Skeletal muscle satellite cell (primary cell): ENCODE measurements at regions not wholly inside any gene's neighbourhood (a gene's known extent, or its start where the extent isn't known, plus 50 kb on each side); places are given as distances from the start of the nearest gene placed in this dataset.
"Not testable (repeated sequence)": the region's sequence is repeated elsewhere in the genome, so short reads cannot be mapped to it uniquely, and the experiment has no call there.

Source experiments
- H3K27me3 ChIP-seq: 2 replicates; pipeline ENCODE4 v1.7.0; 2013; ENCODE audit warnings: low read length; ENCODE audit not compliant: control insufficient read depth, insufficient read depth
- H3K36me3 ChIP-seq: 2 replicates; pipeline ENCODE4 v1.7.0; 2013; ENCODE audit warnings: mild to moderate bottlenecking, control low read depth, low read length; ENCODE audit not compliant: insufficient read depth
- H3K4me1 ChIP-seq: 2 replicates; pipeline ENCODE4 v1.7.0; 2013; ENCODE audit warnings: low read length; ENCODE audit not compliant: control insufficient read depth, insufficient read depth
- H3K4me2 ChIP-seq: 2 replicates; pipeline ENCODE4 v1.7.0; 2013; ENCODE audit warnings: mild to moderate bottlenecking, low read length
- H3K4me3 ChIP-seq: 2 replicates; pipeline ENCODE4 v1.7.0; 2013; ENCODE audit warnings: low read length
- H3K9ac ChIP-seq: 2 replicates; pipeline ENCODE4 v1.7.0; 2013; ENCODE audit warnings: mild to moderate bottlenecking, low read depth, low read length, moderate library complexity
- H3K9me3 ChIP-seq: replicated peaks from 2 replicates; pipeline ENCODE4 v1.7.0; 2013; ENCODE audit warnings: mild to moderate bottlenecking, control low read depth, low read length

GRCh38 chr18:76307293-76307690 is 187.8 kb downstream of the ZNF516 start:
- Histone ChIP-seq H3K4me2 (no peak overlapping the region), H3K36me3 (no peaks in the 10 kb centered on the region), H3K27me3 (peaks cover 6% of the 10 kb centered on the region), H3K9ac (no peak overlapping the region), H3K4me1 (no peaks in the 10 kb centered on the region), H3K4me3 (no peak overlapping the region), H3K9me3 (no peaks in the 10 kb centered on the region)

- Histone ChIP-seq H3K4me2 (no peak overlapping the region), H3K4me1 (no peaks in the 10 kb centered on the region), H3K36me3 (no peaks in the 10 kb centered on the region), H3K27me3 (peaks cover 8% of the 10 kb centered on the region), H3K9me3 (no peaks in the 10 kb centered on the region), H3K9ac (no peak overlapping the region), H3K4me3 (no peak overlapping the region)
Observed at GRCh38 chr18:76306685-76307292, 188.3 kb downstream of the ZNF516 start.

GRCh38 chr18:76285866-76286265 is 209.2 kb downstream of the ZNF516 start:
- Histone ChIP-seq H3K36me3 (no peaks in the 10 kb centered on the region), H3K27me3 (peaks cover 5% of the 10 kb centered on the region), H3K9me3 (no peaks in the 10 kb centered on the region), H3K4me2 (no peak overlapping the region), H3K4me3 (no peak overlapping the region), H3K4me1 (no peaks in the 10 kb centered on the region), H3K9ac (no peak overlapping the region)

GRCh38 chr18:76281565-76281964 is 213.5 kb downstream of the ZNF516 start:
- H3K9me3 ChIP-seq, result no peaks in the 10 kb centered on the region
- no peak overlapping the region for H3K9ac ChIP-seq
- no peak overlapping the region for H3K4me2 ChIP-seq
- H3K4me3 ChIP-seq, result no peak overlapping the region
- no peaks in the 10 kb centered on the region for H3K4me1 ChIP-seq
- no peaks in the 10 kb centered on the region for H3K36me3 ChIP-seq
- peaks cover 6% of the 10 kb centered on the region for H3K27me3 ChIP-seq

- Histone ChIP-seq H3K27me3 (peaks cover 13% of the 10 kb centered on the region), H3K4me1 (no peaks in the 10 kb centered on the region), H3K4me3 (no peak overlapping the region), H3K4me2 (no peak overlapping the region), H3K9me3 (no peaks in the 10 kb centered on the region), H3K36me3 (no peaks in the 10 kb centered on the region), H3K9ac (no peak overlapping the region)
Observed at GRCh38 chr18:76277801-76278200, 217.2 kb downstream of the ZNF516 start.

GRCh38 chr18:76275727-76276313 is 219.2 kb downstream of the ZNF516 start:
- Histone ChIP-seq H3K4me2 (no peak overlapping the region), H3K27me3 (peaks cover 13% of the 10 kb centered on the region), H3K36me3 (no peaks in the 10 kb centered on the region), H3K9me3 (no peaks in the 10 kb centered on the region), H3K4me1 (no peaks in the 10 kb centered on the region), H3K4me3 (no peak overlapping the region), H3K9ac (no peak overlapping the region)

- no peak overlapping the region for H3K4me3 ChIP-seq
- no peak overlapping the region for H3K9ac ChIP-seq
Observed at GRCh38 chr18:76274468-76275289, 220.4 kb downstream of the ZNF516 start.

GRCh38 chr18:76273956-76274355 is 221.1 kb downstream of the ZNF516 start:
- Histone ChIP-seq H3K36me3 (no peaks in the 10 kb centered on the region), H3K9ac (no peak overlapping the region), H3K4me3 (no peak overlapping the region), H3K9me3 (no peaks in the 10 kb centered on the region), H3K4me1 (no peaks in the 10 kb centered on the region), H3K4me2 (no peak overlapping the region), H3K27me3 (peaks cover 13% of the 10 kb centered on the region)

More at GRCh38 chr18:76274468-76275289, 220.4 kb downstream of the ZNF516 start:
- no peaks in the 10 kb centered on the region for H3K9me3 ChIP-seq
- H3K27me3 ChIP-seq, result peaks cover 13% of the 10 kb centered on the region
- no peaks in the 10 kb centered on the region for H3K36me3 ChIP-seq
- no peak overlapping the region for H3K4me2 ChIP-seq
- H3K4me1 ChIP-seq, result no peaks in the 10 kb centered on the region

GRCh38 chr18:76273036-76273545 is 222.0 kb downstream of the ZNF516 start:
- Histone ChIP-seq H3K27me3 (peaks cover 13% of the 10 kb centered on the region), H3K36me3 (no peaks in the 10 kb centered on the region)

GRCh38 chr18:76267423-76267822 is 227.6 kb downstream of the ZNF516 start:
- not testable (repeated sequence) for H3K4me1 ChIP-seq, H3K4me3 ChIP-seq, H3K9me3 ChIP-seq, H3K4me2 ChIP-seq, H3K27me3 ChIP-seq, H3K36me3 ChIP-seq, H3K9ac ChIP-seq

More at GRCh38 chr18:76273036-76273545, 222.0 kb downstream of the ZNF516 start:
- no peak overlapping the region for H3K4me3 ChIP-seq
- H3K9ac ChIP-seq, result no peak overlapping the region
- H3K9me3 ChIP-seq, result no peaks in the 10 kb centered on the region
- no peaks in the 10 kb centered on the region for H3K4me1 ChIP-seq
- H3K4me2 ChIP-seq, result no peak overlapping the region

GRCh38 chr18:76266236-76266991 is 228.6 kb downstream of the ZNF516 start:
- Histone ChIP-seq H3K4me2 (peak overlapping the region; percentile 71), H3K36me3 (no peaks in the 10 kb centered on the region), H3K4me1 (no peaks in the 10 kb centered on the region), H3K9me3 (no peaks in the 10 kb centered on the region), H3K9ac (peak overlapping the region; percentile 34), H3K27me3 (peaks cover 7% of the 10 kb centered on the region), H3K4me3 (peak overlapping the region; percentile 57)
